Hepatocyte (in vitro differentiated cells): ENCODE measurements at regions not wholly inside any gene's neighbourhood (a gene's known extent, or its start where the extent isn't known, plus 50 kb on each side); places are given as distances from the start of the nearest gene placed in this dataset.

ENCODE experiments used
- DNase-seq: peaks from one replicate; pipeline ENCODE4 v3.0.0-alpha.2; 2016; ENCODE audit warnings: low spot score
- H2AFZ ChIP-seq: fragments of 200-600 bp; sonication (generic); 2 replicates; pipeline ENCODE4 v1.6.0; 2016; ENCODE audit warnings: antibody characterized with exemption, mild to moderate bottlenecking
- H3K27ac ChIP-seq: fragments of 200-600 bp; sonication (generic); 2 replicates; pipeline ENCODE4 v1.5.1; 2016; ENCODE audit warnings: mild to moderate bottlenecking
- H3K27me3 ChIP-seq: fragments of 200-600 bp; sonication (generic); 2 replicates; pipeline ENCODE4 v1.6.1; 2016
- H3K36me3 ChIP-seq: fragments of 200-600 bp; sonication (generic); replicated peaks from 2 replicates; pipeline ENCODE4 v1.5.1; 2016; ENCODE audit warnings: low read depth; ENCODE audit not compliant: insufficient read depth
- H3K4me1 ChIP-seq: fragments of 200-600 bp; sonication (generic); 2 replicates; pipeline ENCODE4 v1.5.1; 2016; ENCODE audit warnings: mild to moderate bottlenecking, moderate library complexity; ENCODE audit not compliant: insufficient read depth
- H3K4me2 ChIP-seq: fragments of 200-600 bp; sonication (generic); 2 replicates; pipeline ENCODE4 v1.6.0; 2016
- H3K4me3 ChIP-seq: fragments of 200-600 bp; sonication (generic); 2 replicates; pipeline ENCODE4 v1.5.1; 2016; ENCODE audit warnings: mild to moderate bottlenecking
- H3K79me2 ChIP-seq: fragments of 200-600 bp; sonication (generic); 2 replicates; pipeline ENCODE4 v1.6.0; 2017; ENCODE audit warnings: mild to moderate bottlenecking
- H3K9me2 ChIP-seq: fragments of 200-600 bp; sonication (generic); replicated peaks from 2 replicates; pipeline ENCODE4 v1.6.0; 2017; ENCODE audit warnings: mild to moderate bottlenecking; ENCODE audit not compliant: insufficient read depth
- H3K9me3 ChIP-seq: fragments of 200-600 bp; sonication (generic); 2 replicates; pipeline ENCODE4 v1.5.1; 2016; ENCODE audit warnings: low read depth, mild to moderate bottlenecking
- H4K20me1 ChIP-seq: fragments of 200-600 bp; sonication (generic); 2 replicates; pipeline ENCODE4 v1.6.0; 2016; ENCODE audit warnings: mild to moderate bottlenecking; ENCODE audit not compliant: insufficient read depth, poor library complexity, severe bottlenecking
- CTCF ChIP-seq: fragments of 200-600 bp; sonication (generic); IDR thresholded peaks from 2 replicates; pipeline ENCODE4 v1.5.1; 2016; ENCODE audit warnings: antibody characterized with exemption, mild to moderate bottlenecking; ENCODE audit not compliant: poor library complexity
- EZH2 ChIP-seq: fragments of 200-600 bp; sonication (generic); IDR thresholded peaks from 2 replicates; pipeline ENCODE4 v1.6.1; 2016; ENCODE audit warnings: antibody characterized with exemption, mild to moderate bottlenecking, borderline replicate concordance
- EZH2phosphoT487 ChIP-seq: fragments of 200-600 bp; sonication (generic); IDR thresholded peaks from one replicate; pipeline ENCODE4 v1.6.1; 2018; ENCODE audit warnings: antibody characterized with exemption, mild to moderate bottlenecking, low read depth, moderate library complexity; ENCODE audit not compliant: unreplicated experiment, severe bottlenecking
- WGBS: methylation state at CpG from one replicate; pipeline ENCODE4 v1.1.6; 2016; ENCODE audit warnings: low lambda C conversion rate; ENCODE audit errors: missing lambda C conversion rate; 5-methylcytosine and 5-hydroxymethylcytosine counted together

GRCh38 chr11:130814440-130815096 lies 101.7 kb downstream of the SNX19 start:
- 61% methylated on average over 4 of the region's 4 CpGs for WGBS
- Histone ChIP-seq H3K36me3 (no peaks in the 10 kb centered on the region), H3K4me2 (peak overlapping the region; percentile 17), H2AFZ (no peak overlapping the region), H3K27ac (peak overlapping the region; percentile 41), H4K20me1 (no peaks in the 10 kb centered on the region), H3K9me2 (no peaks in the 10 kb centered on the region), H3K4me3 (no peak overlapping the region), H3K4me1 (peaks cover 23% of the 10 kb centered on the region), H3K79me2 (no peaks in the 10 kb centered on the region), H3K27me3 (no peaks in the 10 kb centered on the region), H3K9me3 (no peaks in the 10 kb centered on the region)
- no peak for DNase-seq
- no peak for TF ChIP-seq CTCF
- TF ChIP-seq EZH2 = no peak
- TF ChIP-seq EZH2phosphoT487 = no peak

GRCh38 chr11:130815097-130815802 lies 101.0 kb downstream of the SNX19 start:
- no peak for TF ChIP-seq EZH2
- TF ChIP-seq EZH2phosphoT487 = no peak
- no peak for TF ChIP-seq CTCF
- no peak overlapping the region for H3K4me3 ChIP-seq
- no peaks in the 10 kb centered on the region for H3K36me3 ChIP-seq
- peaks cover 28% of the 10 kb centered on the region for H3K4me1 ChIP-seq
- H3K9me2 ChIP-seq = no peaks in the 10 kb centered on the region
- 70% methylated on average over 9 of the region's 9 CpGs for WGBS
- H4K20me1 ChIP-seq = no peaks in the 10 kb centered on the region
- H3K27me3 ChIP-seq = no peaks in the 10 kb centered on the region
- peak overlapping the region; percentile 17 for H3K4me2 ChIP-seq
- H3K9me3 ChIP-seq = no peaks in the 10 kb centered on the region
- peak; percentile 56 for DNase-seq
- peak overlapping the region; percentile 81 for H3K27ac ChIP-seq
- no peak overlapping the region for H2AFZ ChIP-seq
- no peaks in the 10 kb centered on the region for H3K79me2 ChIP-seq

GRCh38 chr11:130815956-130816355 lies 100.3 kb downstream of the SNX19 start:
- Histone ChIP-seq H3K4me2 (peak overlapping the region; percentile 26), H3K4me1 (peaks cover 28% of the 10 kb centered on the region), H3K27me3 (no peaks in the 10 kb centered on the region), H3K9me2 (no peaks in the 10 kb centered on the region), H3K36me3 (no peaks in the 10 kb centered on the region), H2AFZ (no peak overlapping the region), H4K20me1 (no peaks in the 10 kb centered on the region), H3K4me3 (no peak overlapping the region), H3K9me3 (no peaks in the 10 kb centered on the region), H3K79me2 (no peaks in the 10 kb centered on the region), H3K27ac (peak overlapping the region; percentile 81)
- DNase-seq = no peak
- no peak for TF ChIP-seq CTCF
- no peak for TF ChIP-seq EZH2phosphoT487
- no peak for TF ChIP-seq EZH2
- 82% methylated on average over 7 of the region's 7 CpGs for WGBS
